Naive thymus-derived CD4-positive, alpha-beta T cell (primary cell): ENCODE measurements at regions not wholly inside any gene's neighbourhood (a gene's known extent, or its start where the extent isn't known, plus 50 kb on each side); places are given as distances from the start of the nearest gene placed in this dataset.

ENCODE experiments used
- ATAC-seq: fragments of 150-1000 bp; cut with Tn5 transposase; 2 replicates; pipeline ENCODE4 v1.10.0; 2021; ENCODE audit warnings: mild to moderate bottlenecking, moderate library complexity
- CTCF ChIA-PET: fragments of 350-600 bp; sonication (Branson Sonifier 250); formaldehyde crosslinking; loops from one replicate; lab custom pipeline; 2021; ENCODE audit warnings: antibody characterized with exemption; lab: Charles Lee
- POLR2A ChIA-PET: fragments of 350-600 bp; sonication (Branson Sonifier 250); formaldehyde crosslinking; loops from one replicate; lab custom pipeline; 2021; ENCODE audit warnings: antibody characterized with exemption, inconsistent platforms; lab: Charles Lee
- DNase-seq, 9 donors: peaks; one replicate each; pipeline versions ENCODE4 v3.0.0 to v3.0.0-alpha.2; 2020 to 2022; ENCODE audit warnings: mixed read lengths in 1 of 9
- H3K27ac ChIP-seq: one replicate; pipeline ENCODE4 v1.7.0; 2013; ENCODE audit warnings: mild to moderate bottlenecking, low read depth, low read length, moderate library complexity
- H3K27me3 ChIP-seq, 2 donors: one replicate each; pipeline ENCODE4 v1.7.0; 2013; ENCODE audit warnings: low read length in 2 of 2, mild to moderate bottlenecking in 2 of 2, moderate library complexity in 2 of 2; ENCODE audit not compliant: control insufficient read depth in 2 of 2, insufficient read depth in 2 of 2
- H3K36me3 ChIP-seq, 3 experiments: 1 replicate in 2 of 3; 2 replicates in 1 of 3; pipeline ENCODE4 v1.7.0; 2013; ENCODE audit warnings: low read length in 3 of 3, mild to moderate bottlenecking in 3 of 3, moderate library complexity in 1 of 3; ENCODE audit not compliant: insufficient read depth in 3 of 3, control insufficient read depth in 2 of 3
- H3K4me1 ChIP-seq, 2 donors: one replicate each; pipeline ENCODE4 v1.7.0; 2013; ENCODE audit warnings: low read length in 2 of 2, mild to moderate bottlenecking in 2 of 2, moderate library complexity in 1 of 2; ENCODE audit not compliant: control insufficient read depth in 2 of 2, insufficient read depth in 2 of 2
- H3K4me3 ChIP-seq: 2 replicates; pipeline ENCODE4 v1.7.0; 2013; ENCODE audit warnings: mild to moderate bottlenecking, low read length
- H3K9me3 ChIP-seq, 3 experiments: 1 replicate in 2 of 3; 2 replicates in 1 of 3; pipeline ENCODE4 v1.7.0; 2013; ENCODE audit warnings: low read length in 3 of 3; ENCODE audit not compliant: control insufficient read depth in 2 of 3
- H3K27ac Mint-ChIP-seq, 9 donors: one replicate each; pipeline ENCODE4 v1.8.0; 2020 to 2022; ENCODE audit warnings: mixed read lengths in 9 of 9, mild to moderate bottlenecking in 8 of 9, moderate library complexity in 5 of 9, inconsistent platforms in 2 of 9
- H3K27me3 Mint-ChIP-seq, 5 donors: one replicate each; pipeline ENCODE4 v1.8.0; 2021 to 2022; ENCODE audit warnings: mixed read lengths in 5 of 5, mild to moderate bottlenecking in 1 of 5
- H3K36me3 Mint-ChIP-seq, 5 donors: one replicate each; pipeline ENCODE4 v1.8.0; 2020 to 2022; ENCODE audit warnings: mixed read lengths in 5 of 5, mild to moderate bottlenecking in 3 of 5, inconsistent platforms in 1 of 5
- H3K4me1 Mint-ChIP-seq, 7 donors: one replicate each; pipeline ENCODE4 v1.8.0; 2020 to 2022; ENCODE audit warnings: mixed read lengths in 7 of 7, mild to moderate bottlenecking in 3 of 7, inconsistent platforms in 1 of 7
- H3K4me3 Mint-ChIP-seq, 10 donors: one replicate each; pipeline ENCODE4 v1.8.0; 2020 to 2022; ENCODE audit warnings: mild to moderate bottlenecking in 10 of 10, mixed read lengths in 10 of 10, moderate library complexity in 6 of 10, inconsistent platforms in 2 of 10
- H3K9me3 Mint-ChIP-seq, 11 donors: one replicate each; pipeline ENCODE4 v1.8.0; 2020 to 2022; ENCODE audit warnings: mixed read lengths in 11 of 11, mild to moderate bottlenecking in 4 of 11, inconsistent platforms in 1 of 11, moderate library complexity in 1 of 11
- intact Hi-C, 2 donors: fragments of 100-400 bp; cut with micrococcal nuclease; formaldehyde crosslinking; loops; one replicate each; pipeline ENCODE4 v1.15.1; 2023

- no peak for ATAC-seq
- H3K36me3 Mint-ChIP-seq: no peaks in the 10 kb centered on the region
- no peak overlapping the region for H3K27ac Mint-ChIP-seq
These were observed 324.8 kb downstream of the C12orf50 start for GRCh38 chr12:87704374-87704773.

GRCh38 chr12:87690236-87690810 lies 338.9 kb downstream of the C12orf50 start:
- no peak overlapping the region for H3K4me3 ChIP-seq
- Mint-ChIP-seq H3K27me3 (no peaks in the 10 kb centered on the region), H3K9me3 (peaks cover 0 to 18% (median 4%) of the 10 kb centered on the region in 11 donors), H3K27ac (no peak overlapping the region), H3K36me3 (no peaks in the 10 kb centered on the region), H3K4me3 (no peak overlapping the region), H3K4me1 (no peaks in the 10 kb centered on the region)
- intact Hi-C loops: no loop called here
- ChIA-PET POLR2A (no interaction called here), CTCF (no interaction called here)
- no peak overlapping the region for H3K27ac ChIP-seq
- no peak for DNase-seq
- no peaks in the 10 kb centered on the region for H3K9me3 ChIP-seq
- no peak for ATAC-seq
- H3K27me3 ChIP-seq: no peaks in the 10 kb centered on the region
- H3K4me1 ChIP-seq: no peaks in the 10 kb centered on the region
- H3K36me3 ChIP-seq: no peaks in the 10 kb centered on the region

More at GRCh38 chr12:87704374-87704773, 324.8 kb downstream of the C12orf50 start:
- CTCF ChIA-PET: no interaction called here
- no peaks in the 10 kb centered on the region for H3K4me1 ChIP-seq
- DNase-seq: no peak
- Mint-ChIP-seq H3K4me1 (no peaks in the 10 kb centered on the region), H3K9me3 (peaks cover 0 to 16% (median 3%) of the 10 kb centered on the region in 11 donors), H3K27me3 (no peaks in the 10 kb centered on the region), H3K4me3 (no peak overlapping the region)
- no peaks in the 10 kb centered on the region for H3K27me3 ChIP-seq
- H3K27ac ChIP-seq: no peak overlapping the region
- no peaks in the 10 kb centered on the region for H3K9me3 ChIP-seq
- intact Hi-C loops: no loop called here
- H3K36me3 ChIP-seq: no peaks in the 10 kb centered on the region
- no peak overlapping the region for H3K4me3 ChIP-seq
- POLR2A ChIA-PET: no interaction called here

- no peak overlapping the region for H3K27ac Mint-ChIP-seq
- ATAC-seq (no peak), DNase-seq (no peak)
- ChIA-PET CTCF (no interaction called here), POLR2A (no interaction called here)
- H3K4me1 Mint-ChIP-seq: no peaks in the 10 kb centered on the region
- peaks cover 0 to 20% (median 4%) of the 10 kb centered on the region in 11 donors for H3K9me3 Mint-ChIP-seq
- Histone ChIP-seq H3K9me3 (no peaks in the 10 kb centered on the region), H3K36me3 (no peaks in the 10 kb centered on the region), H3K4me3 (no peak overlapping the region), H3K4me1 (no peaks in the 10 kb centered on the region), H3K27me3 (no peaks in the 10 kb centered on the region), H3K27ac (no peak overlapping the region)
- no peaks in the 10 kb centered on the region for H3K36me3 Mint-ChIP-seq
- intact Hi-C loops: no loop called here
- H3K4me3 Mint-ChIP-seq: no peak overlapping the region
- no peaks in the 10 kb centered on the region for H3K27me3 Mint-ChIP-seq
These were observed 340.0 kb downstream of the C12orf50 start for GRCh38 chr12:87689196-87689595.

- Mint-ChIP-seq H3K27me3 (no peaks in the 10 kb centered on the region), H3K4me3 (no peak overlapping the region), H3K9me3 (peaks cover 0 to 11% (median 2%) of the 10 kb centered on the region in 11 donors), H3K36me3 (no peaks in the 10 kb centered on the region), H3K4me1 (no peaks in the 10 kb centered on the region), H3K27ac (no peak overlapping the region)
- CTCF ChIA-PET: no interaction called here
- no peak for ATAC-seq
- Histone ChIP-seq H3K4me3 (no peak overlapping the region), H3K27me3 (no peaks in the 10 kb centered on the region), H3K9me3 (no peaks in the 10 kb centered on the region), H3K27ac (no peak overlapping the region), H3K4me1 (no peaks in the 10 kb centered on the region), H3K36me3 (no peaks in the 10 kb centered on the region)
- POLR2A ChIA-PET: no interaction called here
- DNase-seq: no peak
- intact Hi-C loops: no loop called here
These were observed 341.8 kb downstream of the C12orf50 start for GRCh38 chr12:87687362-87687761.

GRCh38 chr12:87685696-87686095 lies 343.5 kb downstream of the C12orf50 start:
- intact Hi-C loops: loop anchor here in 1 of 2 donors (1.0 kb wide), 1 partner anchor 9 kb away; no protein-coding TSS in a partner anchor
- Histone ChIP-seq H3K4me1 (no peaks in the 10 kb centered on the region), H3K27ac (no peak overlapping the region), H3K27me3 (no peaks in the 10 kb centered on the region), H3K36me3 (no peaks in the 10 kb centered on the region), H3K9me3 (no peaks in the 10 kb centered on the region), H3K4me3 (no peak overlapping the region)
- H3K27ac Mint-ChIP-seq: no peak overlapping the region
- DNase-seq (no peak), ATAC-seq (no peak)
- no peaks in the 10 kb centered on the region for H3K4me1 Mint-ChIP-seq
- H3K27me3 Mint-ChIP-seq: no peaks in the 10 kb centered on the region
- no peaks in the 10 kb centered on the region for H3K36me3 Mint-ChIP-seq
- CTCF ChIA-PET: no interaction called here
- peaks cover 0 to 11% (median 0%) of the 10 kb centered on the region in 11 donors for H3K9me3 Mint-ChIP-seq
- H3K4me3 Mint-ChIP-seq: no peak overlapping the region
- POLR2A ChIA-PET: no interaction called here

- Mint-ChIP-seq H3K36me3 (no peaks in the 10 kb centered on the region), H3K27me3 (peaks cover 0 to 4% (median 0%) of the 10 kb centered on the region in 5 donors), H3K9me3 (peaks cover 0 to 11% (median 0%) of the 10 kb centered on the region in 11 donors), H3K27ac (no peak overlapping the region), H3K4me3 (no peak overlapping the region), H3K4me1 (no peaks in the 10 kb centered on the region)
- POLR2A ChIA-PET: no interaction called here
- intact Hi-C loops: no loop called here
- H3K4me1 ChIP-seq: no peaks in the 10 kb centered on the region
- DNase-seq (no peak), ATAC-seq (no peak)
- no peaks in the 10 kb centered on the region for H3K36me3 ChIP-seq
- H3K9me3 ChIP-seq: no peaks in the 10 kb centered on the region
- no peak overlapping the region for H3K27ac ChIP-seq
- no peaks in the 10 kb centered on the region for H3K27me3 ChIP-seq
- CTCF ChIA-PET: no interaction called here
- H3K4me3 ChIP-seq: no peak overlapping the region
These were observed 349.9 kb downstream of the C12orf50 start for GRCh38 chr12:87679251-87679650.

- Histone ChIP-seq H3K36me3 (no peaks in the 10 kb centered on the region), H3K27me3 (no peaks in the 10 kb centered on the region), H3K4me3 (no peak overlapping the region), H3K4me1 (no peaks in the 10 kb centered on the region), H3K9me3 (no peaks in the 10 kb centered on the region), H3K27ac (no peak overlapping the region)
- no peak for ATAC-seq
- H3K4me3 Mint-ChIP-seq: no peak overlapping the region
- DNase-seq: no peak
- H3K4me1 Mint-ChIP-seq: no peaks in the 10 kb centered on the region
- intact Hi-C loops: no loop called here
- no peaks in the 10 kb centered on the region for H3K36me3 Mint-ChIP-seq
- peaks cover 0 to 4% (median 0%) of the 10 kb centered on the region in 5 donors for H3K27me3 Mint-ChIP-seq
- H3K27ac Mint-ChIP-seq: no peak overlapping the region
- ChIA-PET POLR2A (no interaction called here), CTCF (no interaction called here)
- H3K9me3 Mint-ChIP-seq: peaks cover 0 to 11% (median 0%) of the 10 kb centered on the region in 11 donors
These were observed 350.7 kb downstream of the C12orf50 start for GRCh38 chr12:87678453-87678852.
